ENCODE measurements at regions not wholly inside any gene's neighbourhood (a gene's known extent, or its start where the extent isn't known, plus 50 kb on each side); places are given as distances from the start of the nearest gene placed in this dataset.

GRCh38 chr9:95751520-95751790, 124.0 kb upstream of the ERCC6L2 start:
- TF ChIP-seq EP300 (IDR thresholded peaks at IDR 0.05; ENCODE audit: low read length) (no peak), NR3C1 (CRISPR knock-in tag; IDR thresholded peaks at IDR 0.05) (no peak), POLR2AphosphoS5 (IDR thresholded peaks at IDR 0.05; ENCODE audit: control insufficient read depth, insufficient read depth, low read depth, low read length) (no peak), RNF2 (IDR thresholded peaks at IDR 0.05) (no peak), SAP30 (IDR thresholded peaks at IDR 0.05; ENCODE audit: borderline replicate concordance, insufficient read depth, low read depth, low read length, poor library complexity, severe bottlenecking) (no peak), ZKSCAN8 (CRISPR knock-in tag; IDR thresholded peaks at IDR 0.05) (no peak), RBFOX2 (IDR thresholded peaks at IDR 0.05; ENCODE audit: low read depth, low read length) (no peak)

Data from K562 (cell line).